ENCODE measurements at regions not wholly inside any gene's neighbourhood (a gene's known extent, or its start where the extent isn't known, plus 50 kb on each side); places are given as distances from the start of the nearest gene placed in this dataset.

GRCh38 chr14:25615174-25615573, 565.2 kb upstream of the STXBP6 start:
- no peaks in the 10 kb centered on the region for H3K9me3 ChIP-seq (ENCODE audit: control insufficient read depth, insufficient read depth, low read depth, low read length)
- no peak overlapping the region for H2AFZ ChIP-seq (ENCODE audit: low read length)
- no peak overlapping the region for H3K9ac ChIP-seq (ENCODE audit: insufficient read depth, low read length)
- no peak overlapping the region for H3K4me3 ChIP-seq (replicated peaks in 1 of 4; ENCODE audit: control extremely low read depth in 1 of 4, insufficient read depth in 1 of 4, low read depth in 3 of 4, low read length in 4 of 4)
- TF ChIP-seq CTCF (conservative IDR thresholded peaks at IDR 0.05 in 1 of 2, IDR thresholded peaks at IDR 0.05 in 1 of 2; ENCODE audit: low read depth in 1 of 2, low read length in 2 of 2) (no peak), EZH2 (IDR thresholded peaks at IDR 0.05; ENCODE audit: low read length, missing control alignments) (no peak)
- no peaks in the 10 kb centered on the region for H3K79me2 ChIP-seq (ENCODE audit: control insufficient read depth, insufficient read depth, low read length)
- H3K27ac ChIP-seq (ENCODE audit: insufficient read depth, low read length) = no peak overlapping the region
- no peaks in the 10 kb centered on the region for H4K20me1 ChIP-seq (ENCODE audit: control insufficient read depth, extremely low read depth, insufficient read depth, low read length)
- no peak for DNase-seq (ENCODE audit: low read depth in 2 of 2)
- H3K4me2 ChIP-seq (ENCODE audit: extremely low read depth, insufficient read depth, low read length) = no peak overlapping the region
- H3K4me1 ChIP-seq (ENCODE audit: control insufficient read depth, extremely low read depth, insufficient read depth, low read length) = no peaks in the 10 kb centered on the region
- no peaks in the 10 kb centered on the region for H3K36me3 ChIP-seq (ENCODE audit: control insufficient read depth, insufficient read depth, low read length)
- no peaks in the 10 kb centered on the region for H3K27me3 ChIP-seq (ENCODE audit: control insufficient read depth, insufficient read depth, low read length)

GRCh38 chr14:25607192-25607591, 557.2 kb upstream of the STXBP6 start:
- Histone ChIP-seq H3K9me3 (ENCODE audit: control insufficient read depth, insufficient read depth, low read depth, low read length) (no peaks in the 10 kb centered on the region), H3K9ac (ENCODE audit: insufficient read depth, low read length) (no peak overlapping the region), H3K36me3 (ENCODE audit: control insufficient read depth, insufficient read depth, low read length) (no peaks in the 10 kb centered on the region), H3K4me2 (ENCODE audit: extremely low read depth, insufficient read depth, low read length) (no peak overlapping the region), H3K4me3 (replicated peaks in 1 of 4; ENCODE audit: control extremely low read depth in 1 of 4, insufficient read depth in 1 of 4, low read depth in 3 of 4, low read length in 4 of 4) (no peak overlapping the region), H3K27ac (ENCODE audit: insufficient read depth, low read length) (no peak overlapping the region), H3K4me1 (ENCODE audit: control insufficient read depth, extremely low read depth, insufficient read depth, low read length) (no peaks in the 10 kb centered on the region), H4K20me1 (ENCODE audit: control insufficient read depth, extremely low read depth, insufficient read depth, low read length) (no peaks in the 10 kb centered on the region), H3K27me3 (ENCODE audit: control insufficient read depth, insufficient read depth, low read length) (no peaks in the 10 kb centered on the region), H2AFZ (ENCODE audit: low read length) (no peak overlapping the region), H3K79me2 (ENCODE audit: control insufficient read depth, insufficient read depth, low read length) (no peaks in the 10 kb centered on the region)
- TF ChIP-seq EZH2 (IDR thresholded peaks at IDR 0.05; ENCODE audit: low read length, missing control alignments) = no peak
- no peak for TF ChIP-seq CTCF (conservative IDR thresholded peaks at IDR 0.05 in 1 of 2, IDR thresholded peaks at IDR 0.05 in 1 of 2; ENCODE audit: low read depth in 1 of 2, low read length in 2 of 2)
- DNase-seq (ENCODE audit: low read depth in 2 of 2) = no peak

GRCh38 chr14:25602106-25602505, 552.2 kb upstream of the STXBP6 start:
- H3K4me2 ChIP-seq (ENCODE audit: extremely low read depth, insufficient read depth, low read length) = no peak overlapping the region
- DNase-seq (ENCODE audit: low read depth in 2 of 2) = no peak
- TF ChIP-seq EZH2 (IDR thresholded peaks at IDR 0.05; ENCODE audit: low read length, missing control alignments) = no peak
- no peak for TF ChIP-seq CTCF (conservative IDR thresholded peaks at IDR 0.05 in 1 of 2, IDR thresholded peaks at IDR 0.05 in 1 of 2; ENCODE audit: low read depth in 1 of 2, low read length in 2 of 2)
- no peaks in the 10 kb centered on the region for H3K27me3 ChIP-seq (ENCODE audit: control insufficient read depth, insufficient read depth, low read length)
- no peaks in the 10 kb centered on the region for H3K36me3 ChIP-seq (ENCODE audit: control insufficient read depth, insufficient read depth, low read length)
- no peaks in the 10 kb centered on the region for H3K4me1 ChIP-seq (ENCODE audit: control insufficient read depth, extremely low read depth, insufficient read depth, low read length)
- no peak overlapping the region for H3K27ac ChIP-seq (ENCODE audit: insufficient read depth, low read length)
- H4K20me1 ChIP-seq (ENCODE audit: control insufficient read depth, extremely low read depth, insufficient read depth, low read length) = no peaks in the 10 kb centered on the region
- no peaks in the 10 kb centered on the region for H3K9me3 ChIP-seq (ENCODE audit: control insufficient read depth, insufficient read depth, low read depth, low read length)
- H3K4me3 ChIP-seq (replicated peaks in 1 of 4; ENCODE audit: control extremely low read depth in 1 of 4, insufficient read depth in 1 of 4, low read depth in 3 of 4, low read length in 4 of 4) = no peak overlapping the region
- H3K9ac ChIP-seq (ENCODE audit: insufficient read depth, low read length) = no peak overlapping the region
- H3K79me2 ChIP-seq (ENCODE audit: control insufficient read depth, insufficient read depth, low read length) = no peaks in the 10 kb centered on the region
- no peak overlapping the region for H2AFZ ChIP-seq (ENCODE audit: low read length)

Data from fibroblast of lung (primary cell).